HG03196 (cell line): ENCODE measurements at regions not wholly inside any gene's neighbourhood (a gene's known extent, or its start where the extent isn't known, plus 50 kb on each side); places are given as distances from the start of the nearest gene placed in this dataset.
"Not testable (repeated sequence)": the region's sequence is repeated elsewhere in the genome, so short reads cannot be mapped to it uniquely, and the experiment has no call there.

Experiments used
- ATAC-seq: cut with Tn5 transposase; IDR thresholded peaks from one replicate; pipeline ENCODE4 v1.9.1; 2021; ENCODE audit not compliant: unreplicated experiment

DNA sequence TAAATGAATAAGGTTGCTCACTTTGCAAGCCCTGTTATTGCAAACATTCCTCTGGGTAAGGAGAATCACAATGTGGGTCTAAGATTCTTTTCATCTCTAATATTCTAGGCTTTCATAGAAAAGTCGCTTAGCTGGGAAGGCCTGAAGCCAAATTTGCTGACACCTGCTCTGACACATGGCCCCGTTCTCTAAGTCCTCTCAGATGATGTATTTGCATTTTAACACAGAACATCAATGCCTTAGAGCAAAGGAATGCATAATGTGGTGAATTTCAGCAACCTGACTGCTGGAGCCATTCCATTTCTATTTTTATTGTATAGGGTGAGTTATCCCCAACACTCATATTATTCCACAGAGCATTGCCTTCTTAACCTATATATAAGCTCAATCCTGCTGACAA lies 682.1 kb upstream of the NRP1 start:
- ATAC-seq, result no peak

DNA sequence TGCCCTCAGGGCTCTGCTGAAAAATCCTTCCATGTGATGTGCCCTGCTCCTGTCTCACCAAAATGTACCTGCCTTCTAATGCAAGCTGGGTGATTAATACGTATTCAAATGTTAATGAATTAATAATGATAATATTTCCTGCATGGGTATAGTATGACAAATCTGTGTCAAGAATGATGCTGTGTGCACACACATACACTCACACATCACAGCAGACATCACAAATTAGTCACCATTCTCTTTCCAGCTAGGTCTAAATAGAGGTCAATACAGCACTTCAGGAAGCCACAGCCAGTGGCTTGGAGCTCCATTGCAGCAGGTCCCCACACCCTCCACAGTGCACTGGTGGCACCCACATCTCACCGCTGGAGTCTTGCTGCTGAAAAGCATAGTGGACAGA lies 681.2 kb upstream of the NRP1 start:
- ATAC-seq, result no peak

DNA sequence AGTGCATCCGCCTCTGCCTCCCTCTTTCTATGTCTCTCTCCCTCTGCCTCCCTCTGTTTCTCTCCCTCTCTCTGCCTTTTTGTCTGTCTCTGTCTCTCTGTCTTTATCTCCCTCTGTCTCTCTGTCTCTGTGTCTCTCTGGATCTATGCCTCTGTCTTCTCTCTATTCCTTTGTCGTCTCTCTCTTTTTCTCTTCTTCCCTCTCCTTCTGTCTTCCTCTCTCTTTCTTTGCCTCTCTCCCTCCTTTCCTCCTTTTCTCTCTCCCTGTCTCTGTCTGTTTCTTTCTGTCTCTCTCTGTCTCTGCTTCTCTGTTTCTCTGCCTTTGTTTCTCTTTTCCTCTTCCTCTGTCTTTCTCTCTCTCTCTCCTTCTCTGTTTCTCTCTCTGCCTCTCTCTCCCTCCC lies 678.8 kb upstream of the NRP1 start:
- no peak for ATAC-seq

DNA sequence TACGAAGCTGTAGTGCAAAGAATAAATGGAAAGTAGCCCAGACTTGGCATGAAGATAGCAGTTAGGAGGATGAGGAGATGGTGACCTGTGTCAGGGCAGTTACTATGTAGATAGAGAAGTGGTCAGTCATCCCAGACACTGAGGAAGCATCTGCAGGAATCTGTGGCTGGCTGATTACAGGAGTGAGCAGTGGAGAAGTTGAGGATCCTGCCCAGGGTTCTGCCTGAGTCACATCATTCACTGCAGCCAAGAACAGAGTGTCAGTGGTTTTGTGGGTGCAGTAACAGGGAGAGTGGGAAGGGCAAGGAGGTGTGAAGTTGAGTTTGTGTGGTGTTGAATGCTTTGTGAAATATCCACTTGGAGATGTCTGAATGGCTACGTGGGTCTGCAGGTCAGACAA lies 676.4 kb upstream of the NRP1 start:
- no peak for ATAC-seq

DNA sequence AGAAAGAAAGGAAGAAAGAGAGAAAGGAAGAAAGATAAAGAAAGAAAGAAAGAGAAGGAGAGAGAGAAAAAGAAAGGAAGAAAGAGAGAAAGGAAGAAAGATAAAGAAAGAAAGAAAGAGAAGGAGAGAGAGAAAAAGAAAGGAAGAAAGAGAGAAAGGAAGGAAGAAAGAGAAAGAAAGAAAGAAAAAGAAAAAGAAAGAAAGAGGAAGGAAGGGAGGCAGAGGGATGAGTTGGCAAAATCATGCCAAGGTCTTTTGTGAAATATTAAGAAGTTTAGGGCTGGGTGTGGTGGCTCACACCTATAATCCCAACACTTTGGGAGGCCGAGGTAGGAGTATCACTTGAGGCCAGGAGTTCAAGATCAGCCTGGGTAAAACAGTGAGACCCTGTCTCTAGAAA lies 675.8 kb upstream of the NRP1 start:
- not testable (repeated sequence) for ATAC-seq

DNA sequence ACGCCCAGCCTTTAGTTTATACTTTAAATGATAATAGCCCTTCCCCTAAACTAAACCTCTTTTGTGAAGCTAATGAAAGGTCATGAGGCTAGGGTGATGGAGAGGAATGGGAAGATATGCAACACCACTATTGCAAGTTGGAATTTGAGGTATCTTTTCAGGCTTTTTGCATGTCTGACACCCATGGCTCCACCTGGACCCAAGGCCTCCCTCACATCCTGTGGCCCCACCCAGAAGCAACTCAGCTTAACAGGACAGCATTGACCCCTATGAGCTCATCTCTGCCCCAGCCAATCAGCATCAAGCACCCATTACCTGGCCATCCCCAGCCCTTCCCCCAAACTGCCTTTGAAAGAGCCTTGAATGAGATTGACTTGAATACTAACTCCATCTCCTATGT lies 674.2 kb upstream of the NRP1 start:
- ATAC-seq, result no peak

DNA sequence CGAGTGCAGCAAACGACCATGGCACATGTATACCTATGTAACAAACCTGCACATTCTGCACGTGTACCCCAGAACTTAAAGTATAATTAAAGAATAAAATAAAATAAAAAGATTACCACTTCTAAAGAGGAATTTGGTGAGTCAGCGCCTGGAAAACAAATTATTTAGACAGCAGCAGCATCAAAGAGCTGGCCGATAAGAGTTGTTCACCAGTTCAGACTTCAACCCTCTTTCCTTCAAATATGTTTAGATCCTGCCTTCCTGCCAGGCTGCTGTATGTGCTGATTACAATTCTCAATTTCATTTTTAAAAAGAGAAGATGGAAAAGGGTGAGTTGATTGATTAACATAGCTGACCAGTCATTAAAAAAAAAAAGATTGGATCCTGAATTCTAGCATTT lies 672.0 kb upstream of the NRP1 start:
- ATAC-seq, result no peak

DNA sequence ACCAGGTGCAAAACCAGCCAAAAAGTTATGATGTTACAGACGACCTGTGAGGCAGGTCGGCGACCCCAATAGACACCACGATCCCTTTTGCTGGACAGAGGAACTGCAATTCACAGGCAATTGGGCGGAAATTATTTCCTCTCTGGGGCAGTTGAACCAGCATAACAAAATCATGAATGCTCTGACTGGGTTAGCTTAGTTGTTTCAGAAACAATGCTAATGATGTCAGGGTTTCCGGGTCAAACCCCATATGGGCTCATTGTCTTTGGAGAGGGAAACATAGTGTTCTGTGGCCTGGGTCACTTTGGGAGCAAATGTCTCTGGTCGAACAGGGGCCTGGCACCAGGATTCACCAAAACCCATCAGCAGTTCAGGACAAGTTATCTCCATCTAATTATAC lies 669.1 kb upstream of the NRP1 start:
- ATAC-seq, result no peak

DNA sequence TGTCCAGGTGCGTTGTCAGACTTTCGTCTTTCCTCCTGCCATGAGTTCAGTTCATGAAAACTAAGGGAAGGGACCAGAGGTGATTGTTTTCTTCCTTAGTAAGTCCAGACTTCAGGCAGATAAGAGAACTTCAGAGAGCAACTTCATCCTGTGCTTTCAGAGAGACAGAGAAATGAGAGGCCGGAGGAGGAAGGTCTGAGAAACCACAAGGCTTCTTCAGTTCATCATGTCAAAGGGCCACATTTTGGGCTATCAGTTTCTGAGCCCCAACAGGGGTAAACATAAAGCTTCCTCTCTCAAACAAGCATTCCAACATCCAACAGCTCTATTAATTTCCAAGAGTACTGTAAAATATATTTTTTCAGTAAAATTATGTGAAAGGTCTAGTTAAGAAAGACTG lies 668.4 kb upstream of the NRP1 start:
- ATAC-seq, result no peak

DNA sequence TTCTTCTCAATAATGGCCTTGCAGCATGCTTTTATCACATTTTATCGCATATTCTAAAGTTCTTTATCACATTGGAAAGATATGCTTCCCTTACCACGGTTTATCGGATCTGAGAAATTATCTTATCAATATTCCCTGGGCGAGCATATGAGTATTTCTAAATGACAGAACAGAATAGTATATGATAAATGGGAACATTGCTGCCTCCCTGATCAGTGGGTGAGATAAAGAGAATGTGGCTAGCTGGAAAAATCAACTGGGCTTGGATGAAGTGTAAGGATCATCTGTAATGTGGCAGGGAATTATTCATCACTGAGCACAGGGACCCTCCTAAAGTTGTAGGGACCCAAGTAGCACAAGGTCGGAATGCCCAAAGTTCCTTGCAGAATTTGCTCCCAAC lies 667.4 kb upstream of the NRP1 start:
- ATAC-seq, result no peak

DNA sequence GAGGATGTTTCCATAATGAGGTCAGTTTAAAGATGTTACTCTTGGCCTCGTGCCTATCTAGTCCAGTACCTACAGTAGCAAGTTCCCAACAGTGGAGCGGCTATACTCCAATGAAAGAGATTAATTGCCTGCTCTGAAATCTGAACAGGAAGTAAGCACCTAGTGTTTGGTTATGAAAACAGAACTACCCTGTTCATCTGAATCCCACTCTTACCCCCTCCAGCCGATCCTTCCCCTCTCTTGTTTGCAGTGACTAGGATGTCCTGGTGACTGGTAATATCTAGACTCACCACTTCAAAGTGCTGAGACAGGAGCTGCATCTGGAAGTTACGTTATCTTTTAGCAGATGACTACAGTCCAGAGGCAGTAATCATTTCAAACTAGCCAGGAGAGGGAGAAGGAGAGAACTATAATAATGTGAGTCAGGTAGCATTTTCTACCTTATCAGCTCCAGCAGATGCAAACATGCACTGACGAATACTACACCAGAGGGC lies 666.7 kb upstream of the NRP1 start:
- ATAC-seq, result no peak

DNA sequence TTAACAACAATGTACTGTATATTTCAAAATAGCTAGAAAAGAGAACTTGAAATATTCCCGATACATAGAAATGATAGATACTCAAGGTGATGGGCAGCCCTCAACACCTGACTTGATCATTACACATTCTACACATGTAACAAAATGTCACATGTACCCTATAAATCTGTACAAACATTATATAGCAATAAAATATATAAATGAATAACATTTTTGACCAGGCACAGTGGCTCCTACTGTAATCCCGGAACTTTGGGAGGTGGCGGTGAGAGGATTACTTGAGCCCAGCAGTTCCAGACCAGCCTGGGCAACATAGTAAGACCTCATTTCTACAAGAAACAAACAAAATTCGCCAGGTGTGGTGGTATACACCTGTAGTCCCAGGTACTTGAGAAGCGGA lies 659.5 kb upstream of the NRP1 start:
- ATAC-seq, result no peak

DNA sequence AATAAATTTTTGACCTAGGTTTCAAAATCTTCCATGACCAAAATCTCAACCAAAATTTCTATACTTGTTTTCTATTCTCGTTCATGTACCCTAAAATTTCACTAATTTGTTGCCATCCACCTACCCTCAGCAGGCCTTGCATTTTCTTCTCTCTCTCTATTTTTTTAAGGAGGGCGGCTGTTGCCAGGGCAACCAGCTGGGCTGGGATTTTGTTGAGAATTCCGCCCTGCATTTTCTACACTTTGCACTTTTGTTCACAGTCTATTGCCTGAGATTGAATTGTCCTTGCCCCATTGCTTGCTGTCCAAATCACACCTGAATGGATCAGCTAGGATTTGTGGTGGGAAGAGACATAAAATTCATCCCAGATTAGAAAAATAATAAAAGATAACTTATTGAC lies 657.5 kb upstream of the NRP1 start:
- no peak for ATAC-seq

DNA sequence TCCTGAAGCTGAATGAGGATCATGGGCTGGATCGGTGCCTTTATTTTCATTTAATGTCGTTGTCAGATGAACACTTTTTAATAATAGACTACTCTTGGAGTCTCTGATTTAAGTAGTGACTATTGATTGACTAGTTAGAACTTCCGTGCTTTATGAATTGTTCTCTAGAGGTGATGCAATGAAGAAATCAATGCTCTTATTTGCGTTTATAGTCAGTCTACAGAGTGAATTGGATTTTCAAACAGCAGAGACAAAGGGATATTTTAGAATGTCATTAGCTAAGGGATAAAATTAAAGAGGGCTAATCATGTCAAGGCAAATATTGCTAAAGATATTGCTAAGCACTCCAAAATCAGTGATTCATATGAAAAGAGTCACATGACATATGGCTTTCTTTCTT lies 652.0 kb upstream of the NRP1 start:
- no peak for ATAC-seq

DNA sequence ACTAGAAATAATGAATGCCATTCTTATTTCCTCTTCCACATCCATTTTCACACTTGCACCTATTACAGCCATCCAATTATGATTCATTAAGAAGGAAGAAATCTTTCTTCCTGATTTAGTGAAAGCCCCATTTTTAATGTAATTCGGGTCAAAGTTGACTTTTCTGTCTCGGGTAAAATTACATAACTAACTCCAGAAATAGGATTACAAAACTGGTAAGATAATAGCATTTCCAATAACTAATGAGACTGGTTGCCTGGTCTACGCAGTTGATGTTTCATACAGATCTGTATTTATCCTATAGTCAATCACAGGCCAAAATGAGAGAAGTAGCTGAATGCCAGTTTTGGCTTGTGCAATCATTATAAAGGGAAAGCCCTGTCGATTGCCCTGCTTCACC lies 651.5 kb upstream of the NRP1 start:
- ATAC-seq, result no peak

DNA sequence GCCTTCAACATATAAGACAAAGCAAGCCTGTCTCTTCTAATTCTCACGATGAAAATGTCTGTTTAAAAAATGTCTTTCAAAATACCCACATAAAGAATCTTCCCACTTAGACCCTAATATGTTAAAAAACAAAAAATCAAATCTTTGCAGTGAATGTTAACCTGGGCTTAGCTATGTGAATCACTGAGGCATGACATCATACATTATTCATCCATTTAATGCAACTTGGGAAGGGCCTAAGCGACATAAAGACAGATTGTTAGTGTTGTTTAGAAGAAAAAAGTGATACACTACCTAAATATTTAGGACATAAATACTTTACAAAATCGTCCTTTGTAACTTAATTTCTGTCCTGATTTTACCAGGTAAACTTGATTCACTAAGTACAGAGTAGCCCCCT lies 648.5 kb upstream of the NRP1 start:
- no peak for ATAC-seq

DNA sequence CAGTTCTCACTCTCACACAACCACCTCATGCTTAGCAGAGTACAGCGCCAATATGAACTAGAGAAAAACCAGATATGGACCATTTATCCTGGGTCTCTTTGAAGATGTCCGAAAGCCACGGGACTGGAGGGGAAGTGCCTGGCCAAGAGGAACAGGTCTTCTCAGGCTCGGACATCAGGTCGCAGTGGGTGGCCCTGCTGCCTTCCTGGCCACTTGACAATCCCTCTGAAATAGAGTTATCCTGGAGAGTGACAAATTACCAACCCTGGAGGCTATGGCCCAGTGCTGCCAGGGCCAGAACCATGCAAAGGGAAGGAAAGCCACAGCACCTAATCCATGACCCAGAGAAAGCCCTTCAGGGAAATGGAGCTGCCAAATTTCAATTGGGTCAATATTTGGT lies 646.8 kb upstream of the NRP1 start:
- ATAC-seq, result no peak

DNA sequence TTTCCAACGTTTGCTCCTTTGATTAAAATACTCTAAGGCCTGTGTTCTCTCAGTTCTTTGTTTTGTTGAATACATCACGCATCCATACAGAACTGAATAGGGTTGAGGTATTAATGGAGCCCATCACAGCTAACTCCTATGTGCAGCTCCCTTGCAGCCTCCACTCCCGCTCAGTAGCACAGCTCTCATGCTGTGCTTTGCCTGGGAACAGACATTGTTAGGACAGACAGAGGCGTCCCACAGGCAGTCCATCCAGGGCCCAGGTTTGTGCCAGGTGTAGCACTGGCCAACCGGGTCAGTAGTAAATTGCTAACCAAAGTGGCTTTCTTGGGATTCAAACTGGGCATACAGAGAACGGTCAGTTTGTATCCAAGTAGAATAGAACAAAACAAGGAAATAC lies 644.7 kb upstream of the NRP1 start:
- ATAC-seq, result no peak

DNA sequence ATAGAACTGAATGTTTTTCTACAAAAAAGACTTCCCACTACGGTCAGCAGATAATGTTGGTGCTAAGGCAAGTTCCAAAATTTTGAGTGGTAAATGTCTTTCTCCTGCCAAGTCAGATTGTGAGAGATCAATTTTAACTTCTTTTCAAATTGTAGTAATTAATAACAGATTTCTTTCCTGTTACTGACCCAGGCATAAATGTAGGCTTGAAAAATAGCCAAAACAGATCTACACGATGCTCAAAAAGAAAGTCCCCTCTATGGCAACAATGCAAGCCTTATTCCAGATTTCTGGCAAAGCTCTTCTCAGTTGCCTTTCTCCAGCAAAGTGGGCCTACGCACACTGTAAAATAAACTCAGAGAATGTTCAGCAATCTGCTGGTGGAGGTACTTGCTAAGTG lies 641.0 kb upstream of the NRP1 start:
- no peak for ATAC-seq

DNA sequence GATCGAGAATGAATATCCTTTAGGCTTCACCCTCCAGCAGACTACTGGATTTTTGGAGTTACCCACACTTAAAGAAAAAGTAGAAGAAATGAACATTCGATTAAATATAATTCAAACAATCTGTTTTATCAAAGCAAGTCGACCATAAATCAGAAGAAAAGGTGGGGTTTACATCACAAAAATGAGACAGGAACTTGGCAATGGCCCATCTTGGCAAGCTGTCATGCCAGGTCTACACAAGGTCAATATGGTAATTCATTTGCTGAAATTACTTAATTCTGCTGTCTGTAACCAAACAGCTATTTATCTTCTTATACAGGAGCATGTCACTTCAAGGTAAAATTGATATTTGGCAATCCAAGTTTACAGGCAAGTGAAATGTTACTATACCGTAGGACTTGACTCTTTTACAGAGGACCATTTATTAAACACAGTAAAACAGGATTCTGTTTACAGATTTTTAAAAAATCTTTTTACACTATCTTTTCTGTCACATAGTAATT lies 640.6 kb upstream of the NRP1 start:
- no peak for ATAC-seq

DNA sequence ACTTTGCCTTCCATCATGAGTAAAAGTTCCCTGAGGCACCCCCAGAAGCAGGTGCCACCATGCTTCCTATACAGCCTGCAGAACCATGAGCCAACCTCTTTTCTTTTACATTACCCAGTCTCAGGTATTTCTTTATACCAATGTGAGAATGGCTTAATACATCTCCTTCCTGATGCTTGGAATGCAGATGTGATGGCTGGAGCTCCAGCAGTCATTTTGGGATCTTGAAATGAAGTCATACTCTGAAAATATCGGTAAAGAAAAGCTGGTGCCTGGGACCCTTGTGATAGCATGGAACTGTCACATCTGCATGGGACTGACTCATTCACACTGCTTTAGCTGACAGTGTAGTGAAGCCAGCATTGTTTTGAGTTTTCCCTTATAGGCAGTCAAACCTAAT lies 634.5 kb upstream of the NRP1 start:
- no peak for ATAC-seq

DNA sequence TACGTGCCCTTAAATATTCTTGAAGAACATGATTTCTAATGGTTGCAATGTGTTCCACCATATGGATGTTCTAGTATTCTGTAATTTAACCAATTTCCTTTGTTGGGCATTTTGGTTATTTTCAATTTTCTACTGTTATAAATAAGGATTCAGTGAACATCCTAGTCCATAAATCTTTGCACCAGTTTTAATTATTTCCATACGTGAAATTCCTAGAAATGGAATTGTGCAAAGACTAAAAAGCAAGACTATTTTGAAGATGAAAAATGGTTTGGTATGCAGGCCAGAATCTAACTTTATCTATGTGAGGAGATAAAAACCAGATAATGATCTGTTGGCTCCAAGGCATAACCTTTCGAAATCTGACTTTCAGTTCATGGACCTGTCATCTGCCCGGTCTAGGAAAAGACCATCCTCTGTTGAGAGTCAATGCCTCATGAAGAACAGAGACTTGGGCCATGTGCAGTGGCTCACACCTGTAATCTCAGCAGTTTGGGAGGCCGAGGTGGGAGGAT lies 633.2 kb upstream of the NRP1 start:
- no peak for ATAC-seq

DNA sequence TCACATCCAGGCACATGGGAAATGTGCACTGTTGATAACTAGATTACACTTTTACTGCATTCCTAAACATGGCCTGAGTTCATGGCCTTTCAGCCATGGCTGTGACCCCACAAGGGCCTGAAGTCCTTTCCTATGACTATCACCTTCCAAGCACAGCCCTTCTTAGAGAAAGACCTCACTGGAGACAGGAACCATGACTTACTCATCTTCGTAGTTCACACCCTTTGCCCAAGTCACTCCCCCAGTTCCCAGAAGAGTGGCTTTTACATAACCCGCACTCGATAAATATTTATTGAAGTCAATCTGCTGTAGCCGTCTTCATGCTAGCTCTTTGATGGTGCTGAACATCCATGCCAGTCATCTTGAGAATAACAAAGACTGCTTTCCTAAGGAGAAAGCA lies 632.5 kb upstream of the NRP1 start:
- no peak for ATAC-seq
